Psoas muscle (tissue), 7 donors: ENCODE measurements at regions not wholly inside any gene's neighbourhood (a gene's known extent, or its start where the extent isn't known, plus 50 kb on each side); places are given as distances from the start of the nearest gene placed in this dataset.
"Not testable (repeated sequence)": the region's sequence is repeated elsewhere in the genome, so short reads cannot be mapped to it uniquely, and the experiment has no call there.

Source experiments
- ATAC-seq, 4 donors: fragments of 200-7000 bp; cut with Tn5 transposase; one replicate each; pipeline ENCODE4 v1.9.1; 2020; ENCODE audit warnings: moderate library complexity in 3 of 4, mild to moderate bottlenecking in 2 of 4
- DNase-seq, 2 donors: peaks; one replicate each; pipeline ENCODE4 v3.0.0-alpha.2; 2020
- H3K27ac ChIP-seq: fragments of 200-600 bp; one replicate; pipeline ENCODE4 v1.8.0; 2022
- H3K27me3 ChIP-seq, 3 donors: fragments of 200-600 bp in 1 of 3; one replicate each; pipeline versions ENCODE4 v1.6.1 to v1.8.0; 2013 to 2022; ENCODE audit warnings: low read length in 2 of 3, mild to moderate bottlenecking in 2 of 3, moderate library complexity in 1 of 3; ENCODE audit not compliant: insufficient read depth in 3 of 3
- H3K36me3 ChIP-seq, 2 donors: fragments of 200-600 bp in 1 of 2; one replicate each; pipeline versions ENCODE4 v1.6.1 to v1.8.0; 2013 to 2022; ENCODE audit warnings: low read depth in 1 of 2, mild to moderate bottlenecking in 1 of 2, moderate library complexity in 1 of 2; ENCODE audit not compliant: insufficient read depth in 1 of 2
- H3K4me1 ChIP-seq: fragments of 200-600 bp; one replicate; pipeline ENCODE4 v1.8.0; 2022
- H3K4me3 ChIP-seq: fragments of 200-600 bp; one replicate; pipeline ENCODE4 v1.8.0; 2022; ENCODE audit warnings: mild to moderate bottlenecking
- H3K9me3 ChIP-seq: fragments of 200-600 bp; one replicate; pipeline ENCODE4 v1.8.0; 2022
- WGBS, 3 donors: extraction: QIAGEN DNeasy Blood & Tissue Kit; methylation state at CpG; one replicate each; pipeline versions ENCODE4 v1.1.6 to v1.1.7; 2013; 5-methylcytosine and 5-hydroxymethylcytosine counted together
- intact Hi-C, 2 donors: fragments of 100-400 bp; cut with DNase I; formaldehyde crosslinking; loops; one replicate each; pipeline versions ENCODE4 v1.11.0 to v1.14.2; 2022
- TF ChIP-seq, protein P1 (sequence below): fragments of 200-600 bp; IDR thresholded peaks from one replicate; pipeline ENCODE4 v1.8.0; 2022; ENCODE audit warnings: antibody characterized with exemption
- donor health status: healthy with polysubstance abuse.
- donor health status: DM: no; HTN: no; CAD: no; lungs with moderate emphysema.
- donor health status: Bipolar disorder and iron deficiency.
- donor health status: healthy.
- donor health status: DM: yes; HTN: yes; CAD: no.
- donor health status: DM: no; HTN: no; CAD: no.
- donor health status: DM: yes; HTN: yes; CAD: no.

DNA sequence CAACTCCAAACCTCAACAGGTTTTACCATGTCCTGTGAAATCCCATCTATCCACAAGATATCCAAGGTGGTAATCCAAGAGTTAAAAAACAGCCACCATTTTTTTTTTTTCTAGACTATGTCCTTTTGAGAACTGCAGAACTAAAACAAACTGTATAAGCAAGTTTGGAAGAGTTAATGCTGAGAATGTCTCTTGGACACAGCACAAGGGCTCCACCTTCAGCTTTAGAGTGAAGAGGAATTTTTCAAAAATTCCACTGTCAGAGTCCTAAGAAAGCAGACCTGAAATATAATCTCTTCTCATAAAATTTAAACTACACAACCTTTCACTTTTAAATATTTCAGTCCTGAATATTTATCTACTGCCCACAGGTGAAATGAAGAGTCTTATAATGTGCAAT is 167.8 kb upstream of the CCNG1 start:
- no peak overlapping the region for H3K27ac ChIP-seq
- H3K4me3 ChIP-seq = no peak overlapping the region
- H3K9me3 ChIP-seq = no peaks in the 10 kb centered on the region
- TF ChIP-seq, protein P1, sequence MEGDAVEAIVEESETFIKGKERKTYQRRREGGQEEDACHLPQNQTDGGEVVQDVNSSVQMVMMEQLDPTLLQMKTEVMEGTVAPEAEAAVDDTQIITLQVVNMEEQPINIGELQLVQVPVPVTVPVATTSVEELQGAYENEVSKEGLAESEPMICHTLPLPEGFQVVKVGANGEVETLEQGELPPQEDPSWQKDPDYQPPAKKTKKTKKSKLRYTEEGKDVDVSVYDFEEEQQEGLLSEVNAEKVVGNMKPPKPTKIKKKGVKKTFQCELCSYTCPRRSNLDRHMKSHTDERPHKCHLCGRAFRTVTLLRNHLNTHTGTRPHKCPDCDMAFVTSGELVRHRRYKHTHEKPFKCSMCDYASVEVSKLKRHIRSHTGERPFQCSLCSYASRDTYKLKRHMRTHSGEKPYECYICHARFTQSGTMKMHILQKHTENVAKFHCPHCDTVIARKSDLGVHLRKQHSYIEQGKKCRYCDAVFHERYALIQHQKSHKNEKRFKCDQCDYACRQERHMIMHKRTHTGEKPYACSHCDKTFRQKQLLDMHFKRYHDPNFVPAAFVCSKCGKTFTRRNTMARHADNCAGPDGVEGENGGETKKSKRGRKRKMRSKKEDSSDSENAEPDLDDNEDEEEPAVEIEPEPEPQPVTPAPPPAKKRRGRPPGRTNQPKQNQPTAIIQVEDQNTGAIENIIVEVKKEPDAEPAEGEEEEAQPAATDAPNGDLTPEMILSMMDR = no peak
- no peaks in the 10 kb centered on the region for H3K36me3 ChIP-seq
- ATAC-seq = no peak
- H3K4me1 ChIP-seq = no peaks in the 10 kb centered on the region
- intact Hi-C loops = no loop called here
- no peaks in the 10 kb centered on the region for H3K27me3 ChIP-seq
- no peak for DNase-seq

- Histone ChIP-seq H3K27ac (no peak overlapping the region), H3K9me3 (no peaks in the 10 kb centered on the region), H3K4me3 (no peak overlapping the region), H3K27me3 (no peaks in the 10 kb centered on the region), H3K36me3 (no peaks in the 10 kb centered on the region), H3K4me1 (no peaks in the 10 kb centered on the region)
- intact Hi-C loops = no loop called here
- ATAC-seq (no peak), DNase-seq (no peak)
- WGBS, 3 donors = 66 to 71% (median 66%) methylated on average over 5 of the region's 5 CpGs
- TF ChIP-seq, protein P1 = no peak
These were observed 160.9 kb upstream of the CCNG1 start for GRCh38 chr5:163276466-163276865.

GRCh38 chr5:163280897-163281296 is 156.5 kb upstream of the CCNG1 start:
- H3K9me3 ChIP-seq, H3K27ac ChIP-seq, DNase-seq, H3K4me1 ChIP-seq, H3K27me3 ChIP-seq, intact Hi-C loops, H3K4me3 ChIP-seq, ATAC-seq, H3K36me3 ChIP-seq: not testable (repeated sequence)
- 46 to 96% (median 50%) methylated on average over 2 to 3 of the region's 3 CpGs for WGBS, 3 donors

DNA sequence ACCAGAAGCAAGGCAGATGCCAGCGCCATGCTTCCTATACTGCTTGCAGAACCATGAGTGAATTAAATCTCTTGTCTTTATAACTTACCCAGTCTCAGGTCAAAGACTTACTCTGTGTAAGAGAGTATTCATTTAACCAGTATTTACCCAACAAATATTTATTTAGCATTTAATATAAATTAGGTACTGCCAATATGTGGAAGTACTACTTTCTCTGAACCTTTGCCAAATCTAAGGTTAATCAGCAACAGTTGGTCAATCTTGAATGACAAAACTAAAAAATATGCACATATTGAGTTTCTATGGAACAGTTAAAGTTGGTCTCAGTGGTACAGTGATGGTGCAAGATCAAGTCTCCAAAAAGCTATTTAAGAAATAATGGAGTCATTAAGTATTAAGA is 155.9 kb upstream of the CCNG1 start:
- no peak overlapping the region for H3K27ac ChIP-seq
- 90 to 100% (median 95%) methylated on average over 1 of the region's 1 CpG for WGBS, 3 donors
- TF ChIP-seq, protein P1 = no peak
- DNase-seq = no peak
- intact Hi-C loops = no loop called here
- H3K36me3 ChIP-seq = no peaks in the 10 kb centered on the region
- no peaks in the 10 kb centered on the region for H3K9me3 ChIP-seq
- H3K4me1 ChIP-seq = no peaks in the 10 kb centered on the region
- H3K27me3 ChIP-seq = no peaks in the 10 kb centered on the region
- H3K4me3 ChIP-seq = no peak overlapping the region
- no peak for ATAC-seq

- Histone ChIP-seq H3K4me1 (no peaks in the 10 kb centered on the region), H3K4me3 (no peak overlapping the region), H3K9me3 (no peaks in the 10 kb centered on the region), H3K27me3 (no peaks in the 10 kb centered on the region), H3K36me3 (no peaks in the 10 kb centered on the region), H3K27ac (no peak overlapping the region)
- TF ChIP-seq, protein P1 = no peak
- intact Hi-C loops = no loop called here
- DNase-seq = no peak
- 76 to 80% (median 77%) methylated on average over 1 of the region's 1 CpG for WGBS, 3 donors
- no peak for ATAC-seq
These were observed 143.6 kb upstream of the CCNG1 start for GRCh38 chr5:163293836-163294235.
